ENCODE measurements at regions not wholly inside any gene's neighbourhood (a gene's known extent, or its start where the extent isn't known, plus 50 kb on each side); places are given as distances from the start of the nearest gene placed in this dataset.
"Not testable (repeated sequence)": the region's sequence is repeated elsewhere in the genome, so short reads cannot be mapped to it uniquely, and the experiment has no call there.

GRCh38 chr7:55699450-55699842 lies 127.1 kb upstream of the VOPP1 start:
- not testable (repeated sequence) for TF ChIP-seq ZFP3, GLIS3, OSR1, ZFP30, ZC3H10 (CRISPR knock-in tag; IDR thresholded peaks at IDR 0.05)
